HG02981 (cell line): ENCODE measurements at regions not wholly inside any gene's neighbourhood (a gene's known extent, or its start where the extent isn't known, plus 50 kb on each side); places are given as distances from the start of the nearest gene placed in this dataset.
"Not testable (repeated sequence)": the region's sequence is repeated elsewhere in the genome, so short reads cannot be mapped to it uniquely, and the experiment has no call there.

ENCODE experiments used
- ATAC-seq: cut with Tn5 transposase; IDR thresholded peaks from one replicate; pipeline ENCODE4 v1.9.1; 2021; ENCODE audit warnings: mild to moderate bottlenecking, moderate library complexity; ENCODE audit not compliant: unreplicated experiment

GRCh38 chr2:187003038-187003554 lies 154.1 kb upstream of the ZSWIM2 start:
- no peak for ATAC-seq

- no peak for ATAC-seq
Observed at GRCh38 chr2:187002242-187002641, 153.3 kb upstream of the ZSWIM2 start.

- ATAC-seq: no peak
Observed at GRCh38 chr2:187001248-187001647, 152.3 kb upstream of the ZSWIM2 start.

- ATAC-seq: no peak
Observed at GRCh38 chr2:186995092-186995491, 146.1 kb upstream of the ZSWIM2 start.

- no peak for ATAC-seq
Observed at GRCh38 chr2:186992597-186992996, 143.6 kb upstream of the ZSWIM2 start.

GRCh38 chr2:186991766-186992417 lies 142.9 kb upstream of the ZSWIM2 start:
- ATAC-seq: no peak

GRCh38 chr2:186984966-186985365 lies 136.0 kb upstream of the ZSWIM2 start:
- no peak for ATAC-seq

GRCh38 chr2:186984481-186984880 lies 135.5 kb upstream of the ZSWIM2 start:
- ATAC-seq: no peak

- no peak for ATAC-seq
Observed at GRCh38 chr2:186980787-186981550, 132.0 kb upstream of the ZSWIM2 start.

- ATAC-seq: no peak
Observed at GRCh38 chr2:186980117-186980442, 131.1 kb upstream of the ZSWIM2 start.

- no peak for ATAC-seq
Observed at GRCh38 chr2:186979439-186980116, 130.6 kb upstream of the ZSWIM2 start.

GRCh38 chr2:186977433-186978045 lies 128.6 kb upstream of the ZSWIM2 start:
- ATAC-seq: no peak

GRCh38 chr2:186976329-186976728 lies 127.4 kb upstream of the ZSWIM2 start:
- no peak for ATAC-seq

GRCh38 chr2:186972281-186972970 lies 123.5 kb upstream of the ZSWIM2 start:
- ATAC-seq: no peak

GRCh38 chr2:186968277-186968676 lies 119.3 kb upstream of the ZSWIM2 start:
- no peak for ATAC-seq

- ATAC-seq: no peak
Observed at GRCh38 chr2:186966015-186966414, 117.0 kb upstream of the ZSWIM2 start.

- no peak for ATAC-seq
Observed at GRCh38 chr2:186962085-186962747, 113.2 kb upstream of the ZSWIM2 start.

GRCh38 chr2:186960241-186960640 lies 111.3 kb upstream of the ZSWIM2 start:
- not testable (repeated sequence) for ATAC-seq

- ATAC-seq: no peak
Observed at GRCh38 chr2:186959486-186959885, 110.5 kb upstream of the ZSWIM2 start.

- no peak for ATAC-seq
Observed at GRCh38 chr2:186950694-186951093, 101.7 kb upstream of the ZSWIM2 start.
